Stimulated activated CD4-positive, alpha-beta T cell treated with anti-CD3 and anti-CD28 coated beads, Interleukin-4, amount 100 ng/mL, for 4 hours (primary cell): ENCODE measurements at regions not wholly inside any gene's neighbourhood (a gene's known extent, or its start where the extent isn't known, plus 50 kb on each side); places are given as distances from the start of the nearest gene placed in this dataset.
A peak's percentile ranks its signal among the peaks of the same experiment; 100 is the strongest.

Experiments
- DNase-seq, 2 experiments: peaks; one replicate each; pipeline ENCODE4 v3.0.0-alpha.2; 2020

DNA sequence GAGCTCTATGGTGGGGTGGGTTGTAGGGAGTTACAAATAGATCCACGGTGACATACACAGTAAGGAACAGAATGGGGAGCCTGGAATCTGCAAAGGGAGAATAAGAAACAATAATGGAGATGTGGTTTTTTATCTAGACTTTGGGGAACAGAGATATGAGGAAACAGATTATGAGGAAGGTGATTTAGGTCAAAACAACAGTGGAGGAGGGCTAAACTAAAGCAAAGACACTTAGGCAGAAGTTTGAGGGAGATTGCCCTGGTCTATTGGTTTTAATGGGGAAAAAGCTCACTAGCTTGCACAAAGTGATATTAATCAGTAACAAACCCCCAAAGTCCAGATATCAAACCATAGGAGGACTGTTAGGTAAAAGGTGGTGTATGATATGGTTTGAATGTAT is 144.5 kb upstream of the DYRK2 start:
- no peak for DNase-seq

DNA sequence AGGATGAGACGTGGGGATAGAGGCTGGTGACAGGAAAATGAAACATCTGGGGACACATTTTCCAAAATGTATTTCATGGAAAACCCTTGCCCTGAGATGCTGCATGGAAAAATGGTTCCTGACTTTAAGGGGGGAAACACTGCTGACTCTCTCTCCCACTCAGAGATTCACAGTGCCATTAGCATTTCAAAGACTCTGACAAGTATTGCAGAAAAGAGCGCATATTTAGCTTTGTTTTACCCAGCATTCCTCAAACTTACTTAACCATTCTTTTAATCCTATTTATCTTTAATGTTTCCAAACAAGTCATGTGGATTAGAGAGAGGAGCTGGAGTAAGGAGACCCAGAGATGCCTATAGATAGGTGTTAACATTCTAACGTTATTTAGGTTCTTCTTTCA is 141.8 kb upstream of the DYRK2 start:
- DNase-seq = no peak

DNA sequence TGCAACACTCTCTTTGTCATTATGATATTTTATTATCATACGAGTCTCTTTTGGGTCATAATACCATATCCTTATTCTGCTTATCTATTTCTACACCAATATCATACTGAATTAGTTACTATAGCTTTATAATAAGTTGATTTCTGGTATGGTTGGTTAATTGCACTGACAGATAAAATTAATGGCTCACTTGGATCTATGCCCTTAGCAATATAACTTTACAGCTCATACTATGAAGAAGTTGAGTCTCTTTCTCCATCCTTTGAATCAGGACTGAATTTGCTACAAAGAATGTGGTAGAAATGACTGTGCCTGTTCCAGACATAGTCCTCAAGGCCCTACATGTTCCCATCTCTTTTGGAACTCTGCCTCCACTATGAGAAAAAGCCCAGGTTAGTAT is 139.7 kb upstream of the DYRK2 start:
- no peak for DNase-seq

DNA sequence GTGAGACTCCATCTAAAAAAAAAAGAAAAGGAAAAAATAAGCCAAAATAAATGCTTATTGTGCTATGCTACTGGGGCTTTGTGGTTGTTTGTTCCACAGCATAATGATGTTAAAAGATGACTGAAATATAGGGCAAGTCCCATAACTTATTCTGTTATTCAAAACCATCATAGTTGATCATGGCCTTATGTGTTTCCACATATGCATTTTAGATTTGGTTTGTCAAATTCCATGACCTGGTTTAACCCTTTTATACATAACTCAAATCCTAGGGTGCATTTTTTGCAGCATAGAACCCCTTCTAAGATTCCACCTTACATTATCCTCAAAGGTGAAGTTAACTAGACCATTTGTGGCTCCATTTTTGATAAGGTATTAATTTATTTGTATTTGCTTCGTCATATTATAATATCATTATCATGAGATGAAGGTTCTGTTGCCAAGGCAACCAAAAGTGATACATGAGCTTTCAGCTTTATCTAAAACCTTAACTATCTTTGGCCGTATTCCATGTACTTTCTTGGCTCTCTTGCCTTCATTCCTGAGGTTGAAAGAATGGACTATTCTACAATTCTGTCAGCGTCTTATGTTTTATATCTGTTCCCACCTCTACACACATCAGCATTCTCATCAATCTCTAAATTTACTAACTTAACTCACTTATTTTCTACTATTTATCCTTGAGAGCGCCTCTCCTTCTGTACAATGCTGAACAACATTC is 138.7 kb upstream of the DYRK2 start:
- DNase-seq = no peak

DNA sequence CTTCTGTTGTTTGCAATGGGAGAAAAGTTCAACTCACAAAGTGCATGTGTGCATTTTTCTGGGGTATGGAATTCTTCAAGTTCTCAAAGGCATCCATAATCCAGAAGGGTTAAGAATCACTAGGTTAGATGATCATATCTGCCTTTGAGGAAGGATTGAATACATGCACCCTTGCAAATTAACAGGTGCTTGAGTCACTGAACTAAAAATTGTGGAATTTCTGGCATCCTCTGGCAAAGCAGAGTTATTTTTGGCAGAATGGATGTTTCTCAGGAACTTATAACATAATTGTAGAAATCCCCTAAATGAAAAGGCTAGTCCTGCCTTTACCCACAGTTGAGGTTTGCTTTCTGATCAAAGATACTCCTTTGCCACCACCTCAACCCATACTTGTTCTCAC is 136.5 kb upstream of the DYRK2 start:
- no peak for DNase-seq

DNA sequence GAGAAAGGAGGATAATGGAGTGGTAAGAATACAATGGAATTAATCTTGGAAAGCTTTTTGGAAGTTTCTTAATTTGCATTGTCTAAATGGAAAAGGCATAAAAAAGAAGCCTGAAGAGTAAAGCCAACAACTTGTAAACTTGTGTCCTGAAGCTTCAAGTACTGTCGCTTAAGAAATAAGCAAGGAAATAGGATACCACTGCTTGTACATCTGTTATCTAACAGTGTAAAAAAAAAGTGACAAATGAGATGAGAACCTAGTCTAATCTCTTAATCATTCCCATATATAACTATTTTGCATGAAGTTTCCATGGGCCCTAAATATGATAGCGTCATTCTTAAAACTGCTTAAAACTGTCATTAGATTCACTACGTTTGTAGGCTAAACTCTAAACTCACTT is 134.0 kb upstream of the DYRK2 start:
- DNase-seq = no peak

DNA sequence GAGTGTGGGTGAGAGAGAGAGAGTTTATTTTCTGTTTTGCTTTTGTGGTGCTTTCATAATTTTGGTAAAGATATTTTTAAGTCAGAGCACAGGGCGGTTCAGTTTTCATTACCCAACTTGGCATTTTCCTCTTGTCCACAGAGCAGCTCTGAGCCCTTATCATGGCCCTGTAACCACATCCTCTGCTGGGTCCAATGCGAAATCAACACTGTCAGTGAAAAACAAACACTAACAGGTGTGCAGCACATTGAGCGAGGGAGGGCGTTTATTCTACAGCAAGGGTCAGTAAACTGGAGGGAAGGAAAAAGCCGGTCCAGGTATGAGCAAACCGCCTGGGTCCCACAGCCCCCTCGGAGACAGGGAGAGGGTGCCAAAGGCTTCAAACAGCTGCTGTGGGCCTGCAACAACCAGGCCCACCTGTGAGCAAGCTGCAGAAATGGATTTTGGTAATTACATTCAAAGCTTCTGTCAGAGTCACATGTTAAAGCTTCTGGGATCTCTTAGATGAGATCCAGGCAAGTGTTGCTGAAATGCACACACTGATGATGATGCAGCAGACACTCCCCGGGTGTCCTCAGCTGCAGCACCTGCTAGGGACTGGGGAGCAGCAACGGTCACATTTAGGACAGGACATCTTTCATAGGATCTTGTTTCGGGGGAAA is 132.7 kb upstream of the DYRK2 start:
- DNase-seq = peak in 1 of 2 experiments; percentile 7

DNA sequence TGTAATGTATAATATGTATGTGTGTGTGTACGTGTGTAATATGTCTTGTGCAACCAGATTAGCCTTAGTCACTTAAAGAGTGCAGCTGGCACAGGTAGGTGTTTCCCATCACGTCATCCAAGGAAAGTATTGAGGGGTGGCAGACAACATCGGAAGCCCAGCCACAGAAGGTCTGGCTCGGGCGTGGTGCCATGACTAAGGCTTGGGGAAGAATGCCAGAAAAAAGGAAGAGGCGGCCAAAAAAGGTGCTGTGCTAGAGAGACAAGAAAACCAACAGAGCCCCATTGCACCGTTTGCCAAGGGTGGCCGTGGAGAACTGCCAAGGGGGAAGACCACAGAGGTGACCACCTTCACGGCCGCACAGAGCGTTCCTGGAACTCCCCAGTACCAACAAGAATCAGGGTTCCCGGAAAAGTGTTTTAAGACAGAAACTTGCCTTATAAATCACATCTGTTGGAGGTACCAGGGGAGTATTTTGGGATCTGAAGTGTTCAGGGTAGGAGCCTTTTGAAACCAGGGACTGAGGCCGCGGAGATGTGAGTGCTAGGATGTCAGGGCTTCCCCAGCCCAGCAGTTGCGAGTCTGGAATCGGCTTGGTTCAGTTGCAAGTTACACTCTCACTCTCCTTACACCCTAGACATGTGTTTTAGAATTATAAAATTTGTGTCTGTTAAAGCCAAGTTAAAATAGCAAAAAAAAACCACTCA is 131.2 kb upstream of the DYRK2 start:
- DNase-seq = no peak

DNA sequence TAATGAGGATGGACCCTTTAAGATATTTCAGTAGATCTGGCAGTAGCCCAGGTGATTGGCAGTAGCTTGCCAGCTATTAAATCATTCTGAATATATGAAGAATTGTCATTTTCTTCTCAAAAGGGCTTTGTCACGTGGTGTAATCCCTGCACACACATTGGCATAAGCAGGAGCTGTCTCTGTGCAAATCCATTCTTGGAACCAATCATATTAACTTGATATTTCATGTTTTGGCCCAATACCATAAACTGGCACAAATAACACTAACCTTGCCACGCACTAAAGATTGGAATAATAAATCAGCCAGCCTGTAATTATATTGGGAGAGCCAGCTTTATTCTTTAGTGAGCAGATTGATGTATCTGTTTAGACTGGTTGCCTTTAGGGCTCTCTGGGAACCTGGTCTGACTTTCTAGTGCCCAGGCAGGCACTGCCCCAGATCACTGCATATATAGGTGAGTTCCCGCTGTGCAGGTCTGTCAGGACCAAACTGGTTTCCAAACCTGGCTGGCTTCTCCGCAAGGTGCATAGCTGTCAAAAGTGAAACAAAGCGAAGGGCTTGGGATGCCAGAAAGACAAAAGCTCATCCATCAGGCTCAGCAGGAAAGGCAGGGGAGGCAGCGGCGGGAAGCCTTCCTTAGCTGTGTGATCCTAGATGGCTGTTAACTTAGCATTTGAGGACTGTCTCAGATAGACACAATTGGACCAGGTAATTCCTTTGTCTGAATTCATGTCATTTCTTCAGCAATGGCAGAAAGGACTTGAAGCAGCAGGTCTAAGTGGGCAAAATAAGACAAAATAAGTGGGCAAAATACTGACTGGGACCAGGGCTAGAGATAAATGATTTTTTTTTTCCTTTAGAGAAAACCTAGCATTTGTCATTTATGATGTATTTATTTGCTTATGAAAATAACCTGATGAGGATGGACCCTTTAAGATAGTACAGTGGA is 128.8 kb upstream of the DYRK2 start:
- DNase-seq = no peak

DNA sequence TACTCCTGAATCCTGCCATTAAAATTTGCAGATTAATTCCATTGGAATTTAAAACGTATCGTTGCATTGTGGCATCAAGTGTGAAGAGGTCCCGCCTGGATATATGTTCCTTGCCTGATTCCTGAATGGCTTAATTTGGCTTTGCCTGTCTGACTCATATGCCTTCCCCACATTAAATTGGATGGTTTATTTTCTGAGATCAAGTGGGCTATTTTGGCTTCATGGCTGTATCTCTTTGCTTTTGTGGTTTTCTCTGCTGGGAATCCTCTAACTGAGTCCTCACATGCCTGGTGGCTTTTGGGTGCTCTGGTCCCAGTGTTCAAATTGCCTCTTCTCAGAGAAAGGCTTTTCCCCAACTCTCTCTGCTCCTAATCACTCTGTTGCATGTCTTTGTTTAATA is 127.9 kb upstream of the DYRK2 start:
- no peak for DNase-seq

DNA sequence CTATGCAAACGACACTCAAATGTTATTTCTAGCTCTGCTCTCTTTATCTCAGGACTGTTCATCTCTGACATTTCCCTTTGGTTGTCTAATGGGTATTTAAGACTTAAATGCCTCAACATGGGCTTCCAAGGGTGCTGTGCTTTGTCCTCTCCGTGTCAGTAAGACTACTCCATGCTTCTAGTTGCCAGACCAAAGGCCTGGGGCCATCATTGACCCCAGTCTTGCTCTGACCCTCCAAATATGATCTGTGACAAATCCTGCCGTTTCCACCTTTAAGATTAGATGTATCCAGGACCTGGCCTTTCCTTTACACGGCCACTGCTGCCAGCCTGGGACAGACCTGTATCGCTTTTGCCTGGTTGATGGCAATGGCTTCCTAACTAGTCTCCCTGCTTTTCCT is 126.3 kb upstream of the DYRK2 start:
- DNase-seq = no peak

DNA sequence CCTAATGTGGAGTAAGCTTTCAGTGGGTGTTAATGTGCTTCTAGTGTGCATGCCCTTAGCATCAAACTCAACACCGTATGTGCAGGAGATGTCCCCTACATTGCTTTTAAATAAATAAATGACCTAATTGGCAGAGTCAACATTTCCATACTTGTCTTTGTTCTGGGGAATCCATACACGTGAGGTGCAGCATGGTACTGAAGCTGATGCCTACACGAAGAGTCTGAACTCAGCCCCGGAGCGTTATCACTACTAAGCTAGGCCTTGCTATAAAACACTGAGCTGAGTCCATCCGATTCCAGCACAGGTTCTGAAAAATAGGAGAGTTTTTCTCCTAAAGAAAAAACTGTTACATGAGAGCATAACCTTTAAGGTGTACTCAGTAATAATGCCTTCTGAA is 125.0 kb upstream of the DYRK2 start:
- no peak for DNase-seq

DNA sequence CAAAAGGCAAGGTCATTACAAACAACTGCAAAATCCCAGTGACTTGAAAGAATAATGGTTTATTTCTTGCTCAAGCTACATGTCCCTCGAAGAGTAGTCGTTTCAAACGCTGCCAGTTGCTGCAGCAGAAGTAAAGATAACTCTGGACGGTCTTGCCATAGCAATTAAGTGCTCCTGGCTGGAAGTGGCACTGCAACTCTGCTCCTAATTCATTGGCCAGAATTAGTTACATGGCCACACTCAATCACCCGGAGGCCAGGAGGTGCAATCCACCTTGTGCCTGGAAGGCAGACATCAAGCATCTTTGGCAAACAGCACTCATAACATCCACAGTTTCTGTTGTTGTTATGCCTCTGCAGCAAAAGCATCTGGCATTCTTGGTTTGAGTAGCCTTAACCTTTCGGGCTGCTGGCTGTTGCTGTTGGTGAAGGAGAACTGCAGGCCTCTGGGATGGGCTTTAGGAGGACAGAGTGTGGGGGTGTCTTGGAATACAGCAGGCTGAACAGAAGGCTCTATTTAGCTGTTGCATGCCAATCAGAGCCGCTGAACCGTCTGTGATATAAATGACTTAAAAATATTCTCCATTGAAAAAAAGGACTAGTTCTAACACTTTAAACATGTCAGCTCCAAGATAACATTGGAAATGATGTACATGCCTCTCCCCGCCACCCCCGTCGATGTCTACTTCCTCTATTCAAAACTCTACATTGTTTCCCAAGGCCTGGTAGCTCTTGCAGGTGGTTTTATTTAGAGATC is 123.5 kb upstream of the DYRK2 start:
- DNase-seq = no peak

DNA sequence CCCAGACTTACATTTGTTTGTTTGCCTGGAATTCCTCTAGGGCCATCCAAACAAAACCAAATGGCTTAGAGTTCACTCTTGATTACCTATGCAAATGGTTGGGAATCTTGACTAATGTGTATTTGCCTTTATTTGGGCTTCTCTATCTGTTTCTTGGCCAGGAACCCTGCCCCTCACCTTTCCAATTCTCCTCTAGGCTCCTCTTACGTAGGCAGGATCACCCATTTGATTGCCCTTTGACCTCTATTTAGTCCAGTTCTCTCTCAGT is 123.0 kb upstream of the DYRK2 start:
- DNase-seq = no peak

DNA sequence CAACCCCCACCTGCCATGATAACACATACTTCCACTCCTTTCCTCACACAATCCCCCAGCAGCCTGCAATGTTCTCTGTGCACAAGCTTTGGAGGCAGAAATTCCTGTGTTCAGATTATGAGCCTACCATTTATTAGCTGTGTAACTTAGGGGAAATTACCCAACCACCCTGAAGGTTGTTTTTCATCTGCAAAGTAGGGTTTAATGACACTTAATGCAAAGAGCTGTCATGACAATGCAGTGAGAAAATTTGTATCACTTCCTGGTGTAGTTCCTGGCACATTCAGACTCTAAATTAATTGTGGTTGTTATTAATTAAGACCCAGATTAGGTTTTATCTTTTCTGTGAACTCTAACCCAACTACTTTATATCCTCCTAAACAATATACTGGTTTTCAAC is 122.4 kb upstream of the DYRK2 start:
- DNase-seq = no peak

DNA sequence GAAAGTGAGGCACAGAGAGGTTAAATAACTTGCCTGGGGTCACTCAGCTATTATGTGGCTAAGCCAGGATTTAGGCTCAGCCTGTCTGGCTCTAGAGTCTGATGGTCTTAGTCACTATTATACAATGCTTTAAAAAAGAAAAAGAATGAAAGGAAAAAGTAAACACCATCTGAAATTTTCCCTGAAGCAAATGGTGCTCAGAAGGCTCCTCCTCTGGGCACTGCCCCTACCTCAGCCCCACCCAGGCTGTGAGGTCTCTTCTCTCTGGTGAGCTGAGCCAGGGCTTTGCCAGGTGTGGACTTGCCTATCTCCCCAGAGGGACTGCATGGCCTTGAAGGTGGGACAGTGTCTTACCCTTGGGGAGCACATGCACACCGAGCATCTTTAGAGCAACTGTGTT is 117.5 kb upstream of the DYRK2 start:
- no peak for DNase-seq

DNA sequence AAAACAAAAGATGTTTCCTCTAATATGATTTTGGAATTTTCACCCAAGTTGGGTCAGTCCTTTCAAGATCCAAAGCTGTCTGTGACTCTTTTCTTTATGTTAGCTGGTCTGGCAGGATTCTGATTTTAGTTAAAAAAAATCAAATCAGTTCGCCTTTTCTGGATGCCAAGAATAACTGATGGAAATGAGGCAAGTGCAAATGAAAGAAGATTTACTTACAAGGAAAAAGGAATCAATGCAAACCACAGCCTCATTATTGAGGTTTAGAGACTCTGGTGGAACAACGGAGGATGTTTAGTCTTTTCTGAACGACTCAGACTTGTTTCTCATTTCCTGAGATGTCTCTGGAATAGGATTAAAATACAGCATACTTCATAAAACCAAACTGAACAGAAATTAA is 117.0 kb upstream of the DYRK2 start:
- no peak for DNase-seq

DNA sequence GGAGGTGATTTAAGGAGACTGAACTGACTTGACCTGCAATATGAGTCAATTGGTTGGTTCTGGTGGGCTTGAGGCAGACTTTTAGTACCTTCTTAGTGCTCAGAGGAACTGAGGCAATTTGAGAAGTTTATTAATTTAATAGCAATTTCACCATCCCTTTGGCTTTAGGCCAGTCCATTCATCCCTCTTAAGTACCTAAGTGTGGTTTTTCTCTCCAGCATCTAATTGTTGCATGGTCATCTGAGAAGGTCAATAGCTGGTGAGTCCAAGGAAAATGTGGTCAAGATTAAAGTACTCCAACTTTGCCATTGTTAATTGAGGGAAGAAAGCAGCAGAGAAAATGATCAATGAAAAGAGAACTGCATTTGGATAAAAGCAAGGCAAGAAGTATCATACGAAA is 115.4 kb upstream of the DYRK2 start:
- DNase-seq = no peak

DNA sequence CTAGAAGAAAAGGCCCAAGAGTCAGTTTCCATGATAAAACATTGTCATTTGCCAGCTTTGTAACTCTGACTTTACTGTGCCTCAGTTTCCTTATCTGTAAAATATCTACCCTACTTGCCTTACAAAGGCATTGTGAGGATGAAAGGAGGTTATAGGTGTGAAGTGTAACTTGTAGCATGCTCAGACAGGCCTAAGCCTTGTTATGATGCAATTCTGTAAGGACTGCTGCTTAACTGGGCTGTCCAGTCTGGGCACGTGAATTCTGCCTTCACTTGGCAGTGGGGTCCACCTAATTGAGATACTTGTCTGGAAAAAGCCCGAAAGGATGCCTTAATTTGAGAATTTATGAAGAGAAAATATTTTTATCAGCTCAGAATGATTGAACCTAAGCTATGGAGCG is 114.5 kb upstream of the DYRK2 start:
- no peak for DNase-seq

DNA sequence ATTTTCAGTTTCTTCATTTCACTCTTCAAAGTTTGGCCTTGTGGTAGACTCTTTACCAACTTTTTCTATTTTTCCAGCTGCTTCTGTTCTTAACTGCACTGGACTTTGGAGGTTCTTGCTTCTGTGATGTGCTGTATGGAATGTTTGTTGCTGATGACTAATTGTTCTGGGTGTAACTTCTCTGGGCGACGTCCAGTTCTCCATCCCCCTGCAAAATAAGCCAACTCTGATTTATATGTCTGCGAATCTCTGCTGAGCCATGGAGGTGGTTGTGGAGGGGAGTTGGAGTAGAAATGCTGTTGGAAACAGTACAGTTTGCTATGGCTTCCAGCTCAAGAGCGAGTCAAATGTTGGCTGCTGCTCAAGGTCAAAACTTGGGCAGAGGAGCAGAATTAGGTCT is 113.9 kb upstream of the DYRK2 start:
- DNase-seq = no peak

DNA sequence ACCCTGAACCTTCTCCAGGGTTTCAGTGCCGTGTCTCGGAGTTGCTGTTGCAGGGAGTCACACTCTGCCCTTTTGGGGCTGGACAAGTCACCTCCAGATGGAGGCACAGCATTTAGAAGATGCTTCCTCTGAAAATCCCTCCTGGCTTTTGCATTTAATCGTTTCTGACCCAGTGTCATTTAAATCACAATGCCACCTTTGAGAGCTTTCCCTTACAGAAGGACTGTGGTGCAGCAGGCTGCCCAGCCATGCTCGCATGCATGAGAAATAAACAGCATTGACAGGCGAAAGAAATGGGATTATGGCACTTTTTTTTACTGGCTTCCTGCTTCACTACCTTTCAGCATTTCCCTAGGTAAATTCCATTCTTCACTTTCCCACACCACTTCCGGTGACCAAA is 113.4 kb upstream of the DYRK2 start:
- DNase-seq = no peak

DNA sequence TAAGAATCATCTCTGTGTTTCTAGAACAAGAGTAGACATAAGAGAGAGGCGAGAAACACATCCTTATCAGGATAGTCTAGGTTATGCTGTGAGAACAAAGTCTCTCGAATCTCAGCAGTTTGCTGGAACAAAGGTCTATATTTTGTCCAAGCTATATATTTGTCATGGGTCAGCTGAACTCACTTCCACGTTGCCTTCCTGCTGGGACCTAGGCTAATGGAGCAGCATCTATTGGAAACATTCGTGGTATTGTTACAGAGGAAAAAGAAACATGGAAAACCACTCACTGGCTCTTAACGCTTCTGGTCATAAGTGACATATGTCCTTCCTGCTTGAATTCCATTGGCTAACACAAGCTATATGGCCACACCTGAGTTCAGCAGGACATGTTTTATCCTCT is 112.6 kb upstream of the DYRK2 start:
- no peak for DNase-seq

DNA sequence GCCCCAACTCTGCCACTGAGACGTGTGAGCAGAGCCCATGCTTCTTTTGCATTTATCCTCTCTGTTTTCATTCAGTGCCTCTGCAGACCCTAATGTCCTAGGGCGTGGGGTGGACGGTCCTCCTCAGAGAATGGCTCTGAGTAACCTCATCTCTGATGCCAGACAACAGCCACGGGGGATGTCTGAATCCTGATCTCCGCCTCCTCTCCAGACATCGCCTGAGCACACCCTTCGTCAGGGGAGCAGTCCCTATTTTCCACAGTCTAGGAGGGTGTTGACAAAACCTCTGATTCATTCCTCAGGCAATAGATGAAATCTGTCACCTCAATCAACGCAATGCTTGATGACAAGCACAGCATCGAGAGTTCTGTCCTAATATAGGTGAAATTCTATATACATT is 109.2 kb upstream of the DYRK2 start:
- no peak for DNase-seq
